ENCODE measurements at regions not wholly inside any gene's neighbourhood (a gene's known extent, or its start where the extent isn't known, plus 50 kb on each side); places are given as distances from the start of the nearest gene placed in this dataset.
A peak's percentile ranks its signal among the peaks of the same experiment; 100 is the strongest.

DNA sequence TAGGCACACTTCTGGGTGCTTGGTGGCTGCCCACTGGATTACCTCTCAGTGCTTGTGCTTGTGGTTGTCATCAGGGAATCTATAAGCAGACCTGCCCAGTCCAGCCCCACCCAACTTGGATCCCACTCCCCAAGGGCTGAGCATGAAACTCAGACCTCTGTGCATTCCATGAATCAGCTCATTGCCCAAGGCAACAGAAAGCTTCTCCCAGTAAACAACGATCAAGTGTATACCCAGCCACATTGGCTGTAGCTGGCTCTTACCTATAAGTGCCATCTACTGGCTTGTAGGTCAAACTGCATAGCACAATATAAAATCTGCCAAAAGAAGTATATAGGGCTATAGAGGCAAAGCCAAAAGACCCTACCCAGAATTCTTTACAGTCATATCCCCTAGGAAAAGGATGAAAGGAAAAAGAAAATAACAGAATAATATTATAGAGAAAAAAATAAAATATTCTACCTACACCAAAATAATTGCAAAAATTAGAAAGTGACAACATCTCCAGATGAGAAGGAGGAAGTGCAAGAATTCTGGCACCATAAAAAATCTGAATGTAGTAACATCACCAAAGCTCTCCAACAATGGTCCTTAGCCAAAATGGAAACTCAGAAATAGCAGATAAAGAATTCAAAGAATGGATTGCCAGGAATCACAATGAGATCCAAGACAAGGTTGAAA, 321.0 kb upstream of the TRPC7 start:
- TF ChIP-seq CTCF (conservative IDR thresholded peaks at IDR 0.05; ENCODE audit: low read depth, low read length) (peak; percentile 47), CEBPB (IDR thresholded peaks at IDR 0.05; ENCODE audit: low read depth, low read length) (no peak), POLR2A (IDR thresholded peaks at IDR 0.05; ENCODE audit: low read depth, low read length) (no peak), RAD21 (IDR thresholded peaks at IDR 0.05; ENCODE audit: low read length) (peak; percentile 49), MAZ (IDR thresholded peaks at IDR 0.05; ENCODE audit: borderline replicate concordance, low read depth, low read length) (no peak), RCOR1 (IDR thresholded peaks at IDR 0.05; ENCODE audit: insufficient replicate concordance, low read length) (no peak), SMC3 (IDR thresholded peaks at IDR 0.05; ENCODE audit: low read depth, low read length) (peak; percentile 36)

Data from IMR-90 (cell line).